M059J (cell line): ENCODE measurements at regions not wholly inside any gene's neighbourhood (a gene's known extent, or its start where the extent isn't known, plus 50 kb on each side); places are given as distances from the start of the nearest gene placed in this dataset.

ENCODE experiments used
- DNase-seq: peaks from one replicate; pipeline ENCODE4 v3.0.0-alpha.2; 2012; ENCODE audit warnings: low read depth

GRCh38 chr10:65765006-65765541 is 1160.8 kb upstream of the LRRTM3 start:
- DNase-seq, result no peak

GRCh38 chr10:65769828-65770227 is 1156.0 kb upstream of the LRRTM3 start:
- DNase-seq, result no peak

- no peak for DNase-seq
Observed at GRCh38 chr10:65778753-65779152, 1147.1 kb upstream of the LRRTM3 start.

GRCh38 chr10:65779985-65780384 is 1145.9 kb upstream of the LRRTM3 start:
- DNase-seq, result no peak

DNA sequence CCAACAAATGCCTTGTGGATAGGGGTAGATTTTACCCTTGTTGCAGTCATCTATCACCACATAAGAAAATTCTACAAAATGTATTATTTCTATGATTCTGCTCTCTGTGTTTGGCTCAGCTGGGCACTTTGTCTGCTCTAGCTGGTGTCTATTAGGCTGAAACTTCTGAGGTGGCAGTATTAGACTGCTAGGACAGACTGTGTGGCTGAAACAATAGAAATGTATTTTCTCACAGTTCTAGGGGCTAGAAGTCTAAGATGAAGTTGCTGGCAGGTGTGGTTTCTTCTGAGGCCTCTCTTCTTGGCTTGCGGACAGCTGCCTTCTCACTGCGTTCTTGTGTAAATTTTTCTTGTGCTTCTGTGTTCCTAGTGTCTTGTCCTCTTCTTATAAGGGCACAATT is 1139.6 kb upstream of the LRRTM3 start:
- no peak for DNase-seq

- no peak for DNase-seq
Observed at GRCh38 chr10:65787571-65787970, 1138.3 kb upstream of the LRRTM3 start.

DNA sequence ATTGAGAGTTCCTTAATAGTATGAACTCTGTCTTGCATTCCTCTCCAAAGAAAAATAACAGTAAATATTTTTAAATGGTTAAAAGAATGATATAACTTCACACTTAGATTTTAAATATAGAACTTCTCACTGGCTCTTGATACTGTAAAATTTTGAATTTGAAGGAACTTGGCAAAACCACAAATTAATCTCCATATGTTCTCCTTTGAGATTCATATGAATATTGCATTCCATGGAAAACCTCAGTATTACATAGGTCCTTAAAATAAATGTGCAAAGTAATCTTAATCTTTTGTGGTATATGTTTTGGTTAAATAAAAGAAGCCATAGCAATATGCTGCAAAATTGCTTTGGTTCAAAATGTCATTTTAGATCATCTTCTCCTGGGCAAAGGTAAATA is 1137.6 kb upstream of the LRRTM3 start:
- no peak for DNase-seq

DNA sequence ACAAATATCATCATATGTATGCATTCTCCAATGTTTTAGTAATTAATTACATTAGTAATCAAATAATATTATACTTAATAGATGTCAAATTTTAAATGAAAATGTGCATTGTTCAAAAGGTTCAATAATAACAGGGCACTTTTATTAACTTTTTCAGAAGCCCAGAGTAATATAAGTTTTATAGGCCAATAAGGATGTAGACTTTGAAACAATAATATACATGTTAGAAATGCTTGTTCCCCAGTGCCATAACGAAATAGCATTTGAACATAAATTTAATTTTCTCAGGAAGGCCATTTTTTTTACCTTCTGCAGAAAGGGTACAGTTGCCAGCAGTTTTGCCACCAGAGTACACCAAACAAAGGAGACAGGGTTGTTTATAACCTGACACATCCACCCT is 1133.9 kb upstream of the LRRTM3 start:
- no peak for DNase-seq

DNA sequence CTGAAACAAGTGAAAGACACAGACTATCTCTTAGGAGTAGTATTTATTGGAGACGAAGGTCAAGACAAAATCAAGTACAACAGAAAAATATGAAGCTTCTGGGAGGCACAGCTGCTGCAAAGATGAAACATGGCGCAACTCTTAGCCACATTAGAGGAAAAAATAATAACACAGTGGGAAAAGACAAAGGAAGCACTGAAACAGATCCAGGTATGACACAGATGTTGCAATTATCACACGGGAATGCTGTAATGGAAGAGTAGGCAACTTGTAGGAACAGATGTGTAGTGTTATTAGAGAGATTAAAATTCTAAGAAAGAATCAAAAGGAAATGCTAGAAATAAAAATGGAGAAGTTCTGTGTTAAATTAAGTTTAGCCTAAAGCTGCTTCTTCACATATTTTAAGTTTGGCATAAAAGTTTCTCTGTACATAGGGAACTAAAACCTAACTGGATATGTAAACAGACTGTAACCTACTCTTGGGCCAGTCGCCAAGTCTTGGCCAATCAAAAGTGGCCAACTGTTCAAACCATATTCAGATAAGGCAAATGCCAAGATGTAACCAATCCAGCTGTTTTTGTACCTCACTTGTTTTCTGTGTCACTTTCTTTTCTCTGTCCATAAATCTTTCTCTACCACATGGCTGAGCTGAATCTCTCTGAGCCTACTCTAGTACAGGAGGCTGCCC is 1132.0 kb upstream of the LRRTM3 start:
- no peak for DNase-seq

- peak; percentile 1 for DNase-seq
Observed at GRCh38 chr10:65794861-65795260, 1131.0 kb upstream of the LRRTM3 start.

DNA sequence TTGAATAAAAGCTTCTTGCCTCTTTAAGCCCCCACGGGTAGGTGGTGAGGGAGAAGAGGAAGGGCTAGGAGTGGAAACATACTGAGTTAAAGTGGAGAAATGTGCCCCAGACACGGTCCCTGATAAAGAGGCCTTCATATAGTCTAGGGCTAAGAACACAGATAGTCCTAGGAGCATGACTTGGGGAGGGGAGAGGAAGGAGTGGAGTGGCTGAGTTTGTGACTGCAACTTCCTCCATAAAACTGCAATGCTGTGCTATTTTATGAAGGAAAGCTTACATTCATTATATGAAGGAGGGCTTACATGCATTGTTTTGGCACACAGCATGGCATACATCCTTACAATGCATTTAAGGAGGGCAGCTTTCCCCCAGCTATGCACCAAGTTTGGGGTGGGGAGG is 1129.4 kb upstream of the LRRTM3 start:
- no peak for DNase-seq

DNA sequence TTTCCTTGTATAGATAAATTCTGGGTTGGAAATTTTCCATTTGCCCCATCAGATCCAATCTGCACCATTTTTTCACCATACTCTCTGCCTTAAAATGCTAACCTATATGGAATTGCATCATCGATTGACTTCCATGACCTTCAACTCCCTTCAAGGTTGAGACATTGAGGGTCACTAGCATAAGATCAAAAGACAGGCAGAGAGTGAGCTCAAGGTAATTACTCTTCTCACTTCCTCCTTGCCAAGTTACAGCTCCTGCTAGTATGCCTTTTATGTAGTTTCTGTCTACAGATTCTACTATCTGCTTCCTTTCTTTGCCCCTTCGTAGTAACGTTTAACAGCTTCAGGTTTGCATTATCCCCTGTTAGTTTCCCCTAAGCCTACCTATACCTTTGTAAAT is 1127.7 kb upstream of the LRRTM3 start:
- no peak for DNase-seq

DNA sequence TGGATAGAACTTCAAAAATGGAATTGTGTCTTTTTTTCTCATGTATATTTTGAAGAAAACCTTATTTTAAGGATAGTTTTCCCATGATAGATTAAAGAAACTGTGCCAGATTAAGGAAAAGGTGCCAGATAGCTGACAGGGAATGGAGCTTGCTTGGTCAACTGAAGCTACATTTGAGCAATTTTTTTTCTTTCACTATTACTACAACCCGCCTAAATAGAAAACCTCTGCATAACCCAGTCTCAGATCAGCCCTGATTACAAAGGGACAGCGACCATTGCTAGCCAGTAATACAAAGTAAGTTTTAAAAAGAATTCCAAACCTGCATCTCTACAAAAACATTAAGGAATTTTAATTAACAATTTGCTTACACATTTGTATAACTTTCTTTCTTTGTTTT is 1123.4 kb upstream of the LRRTM3 start:
- no peak for DNase-seq

GRCh38 chr10:65805511-65805910 is 1120.3 kb upstream of the LRRTM3 start:
- DNase-seq, result no peak

- peak; percentile 5 for DNase-seq
Observed at GRCh38 chr10:65805993-65806392, 1119.8 kb upstream of the LRRTM3 start.

GRCh38 chr10:65808687-65809333 is 1117.0 kb upstream of the LRRTM3 start:
- DNase-seq, result no peak

GRCh38 chr10:65811931-65812525 is 1113.8 kb upstream of the LRRTM3 start:
- DNase-seq, result no peak

DNA sequence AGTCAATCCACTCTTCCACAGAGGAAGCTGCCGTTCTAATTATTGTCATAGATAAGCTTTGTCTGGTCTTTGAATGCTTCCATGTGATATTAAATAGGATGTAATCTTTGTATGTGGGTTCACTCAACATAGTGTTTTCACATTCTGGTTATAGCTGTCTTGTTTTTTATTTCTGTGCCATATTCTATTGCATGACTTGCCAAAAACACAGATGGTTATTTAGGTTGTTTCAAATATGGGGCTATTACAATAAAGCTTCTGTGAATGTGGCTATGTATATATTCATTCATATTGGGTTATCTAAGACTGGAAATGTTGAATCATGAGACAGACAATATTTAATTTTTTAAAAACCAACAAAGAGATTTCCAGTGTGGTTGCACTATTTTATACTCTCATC is 1109.3 kb upstream of the LRRTM3 start:
- no peak for DNase-seq

DNA sequence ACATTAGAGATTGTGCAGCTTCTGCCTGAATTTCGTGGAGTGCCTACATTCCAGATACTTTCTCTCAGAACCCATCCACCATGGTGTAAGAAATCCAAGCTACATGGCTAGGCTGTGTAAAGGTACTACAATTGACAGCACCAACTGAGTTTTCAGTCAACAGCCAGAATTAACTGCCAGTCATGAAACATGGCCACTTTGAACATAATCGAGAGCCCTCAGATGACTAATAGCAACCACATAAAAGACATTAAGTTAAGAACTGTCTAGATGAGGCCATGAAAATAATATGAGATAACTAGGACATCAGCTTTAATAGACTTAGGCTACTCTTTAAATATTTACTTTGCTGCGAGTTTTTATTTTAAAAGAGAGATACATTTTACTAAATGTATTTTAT is 1106.8 kb upstream of the LRRTM3 start:
- DNase-seq, result no peak

- no peak for DNase-seq
Observed at GRCh38 chr10:65827359-65827758, 1098.5 kb upstream of the LRRTM3 start.

DNA sequence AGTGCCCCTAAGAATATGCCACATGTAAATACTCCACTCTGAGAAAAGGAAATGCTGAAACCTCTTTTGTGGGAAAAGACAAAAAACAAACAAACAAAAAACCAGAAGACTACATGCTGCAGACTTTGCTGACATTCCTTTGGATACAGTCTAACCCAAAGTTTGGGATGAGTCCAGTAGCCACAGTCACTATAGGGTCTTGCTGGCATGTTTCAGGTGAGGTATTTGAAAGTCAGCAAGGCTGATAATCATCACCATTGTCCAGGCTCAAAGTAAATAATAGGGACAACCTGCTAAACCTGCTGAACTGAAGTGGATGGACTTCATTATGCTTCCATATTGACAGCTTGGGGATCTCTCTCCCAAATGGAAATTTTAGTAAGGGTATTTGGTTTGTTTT is 1087.0 kb upstream of the LRRTM3 start:
- DNase-seq, result no peak

GRCh38 chr10:65843203-65843602 is 1082.6 kb upstream of the LRRTM3 start:
- no peak for DNase-seq

DNA sequence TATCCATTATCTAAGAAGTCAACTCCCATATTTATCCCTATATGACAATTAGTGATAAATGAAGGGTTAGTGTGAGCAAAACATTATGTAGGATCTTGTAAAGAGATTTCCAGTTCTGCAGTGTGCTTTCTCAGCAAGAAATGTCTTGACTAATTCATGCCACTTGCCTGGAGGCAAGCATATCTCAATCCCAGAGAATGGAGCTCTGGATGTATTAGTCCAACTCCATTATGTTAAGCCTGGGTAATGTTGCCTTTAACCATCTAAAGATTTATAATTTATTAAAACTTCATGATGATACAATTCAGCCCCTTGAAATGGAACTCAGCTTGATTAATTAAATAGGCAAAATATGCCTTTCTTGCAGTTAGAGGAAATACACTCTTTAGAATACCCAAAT is 1079.9 kb upstream of the LRRTM3 start:
- DNase-seq, result no peak
